ENCODE measurements at regions not wholly inside any gene's neighbourhood (a gene's known extent, or its start where the extent isn't known, plus 50 kb on each side); places are given as distances from the start of the nearest gene placed in this dataset.

- Histone ChIP-seq H3K4me2 (ENCODE audit: low read length) (no peak overlapping the region), H3K9me3 (ENCODE audit: insufficient read depth, low read length) (no peaks in the 10 kb centered on the region), H4K20me1 (ENCODE audit: insufficient read depth, low read length) (no peaks in the 10 kb centered on the region), H3K27ac (ENCODE audit: low read length) (no peak overlapping the region), H3K36me3 (replicated peaks; ENCODE audit: low read depth, low read length) (no peaks in the 10 kb centered on the region), H3K4me1 (ENCODE audit: low read length) (no peaks in the 10 kb centered on the region), H3K9ac (ENCODE audit: low read length) (no peak overlapping the region), H3K27me3 (ENCODE audit: low read depth, low read length) (peaks cover 5% of the 10 kb centered on the region; the same call in 1 of the 2 replicates), H2AFZ (ENCODE audit: low read depth, low read length) (no peak overlapping the region), H3K4me3 (ENCODE audit: low read length) (no peak overlapping the region), H3K79me2 (ENCODE audit: low read length) (no peaks in the 10 kb centered on the region)
- no peak for TF ChIP-seq CTCF (IDR thresholded peaks at IDR 0.05; ENCODE audit: low read depth, low read length)
- no peak for TF ChIP-seq EZH2phosphoT487 (IDR thresholded peaks at IDR 0.05; ENCODE audit: low read depth)
These were observed 165.6 kb downstream of the PLPP3 start for GRCh38 chr1:56413671-56414199.

- Histone ChIP-seq H3K9me3 (ENCODE audit: insufficient read depth, low read length) (no peaks in the 10 kb centered on the region), H3K27me3 (ENCODE audit: low read depth, low read length) (peaks cover 8% of the 10 kb centered on the region; the same call in 1 of the 2 replicates), H3K36me3 (replicated peaks; ENCODE audit: low read depth, low read length) (no peaks in the 10 kb centered on the region), H3K9ac (ENCODE audit: low read length) (no peak overlapping the region), H3K27ac (ENCODE audit: low read length) (no peak overlapping the region), H3K4me3 (ENCODE audit: low read length) (no peak overlapping the region), H2AFZ (ENCODE audit: low read depth, low read length) (no peak overlapping the region), H3K4me2 (ENCODE audit: low read length) (no peak overlapping the region), H3K4me1 (ENCODE audit: low read length) (no peaks in the 10 kb centered on the region), H3K79me2 (ENCODE audit: low read length) (no peaks in the 10 kb centered on the region), H4K20me1 (ENCODE audit: insufficient read depth, low read length) (no peaks in the 10 kb centered on the region)
- TF ChIP-seq CTCF (IDR thresholded peaks at IDR 0.05; ENCODE audit: low read depth, low read length): no peak
- TF ChIP-seq EZH2phosphoT487 (IDR thresholded peaks at IDR 0.05; ENCODE audit: low read depth): no peak
These were observed 167.7 kb downstream of the PLPP3 start for GRCh38 chr1:56411484-56412180.

GRCh38 chr1:56411021-56411420 lies 168.3 kb downstream of the PLPP3 start:
- Histone ChIP-seq H3K27ac (ENCODE audit: low read length) (no peak overlapping the region), H3K79me2 (ENCODE audit: low read length) (no peaks in the 10 kb centered on the region), H3K4me2 (ENCODE audit: low read length) (no peak overlapping the region), H3K27me3 (ENCODE audit: low read depth, low read length) (peaks cover 8% of the 10 kb centered on the region; the same call in 1 of the 2 replicates), H3K4me1 (ENCODE audit: low read length) (no peaks in the 10 kb centered on the region), H3K9ac (ENCODE audit: low read length) (no peak overlapping the region), H3K36me3 (replicated peaks; ENCODE audit: low read depth, low read length) (no peaks in the 10 kb centered on the region), H2AFZ (ENCODE audit: low read depth, low read length) (no peak overlapping the region), H3K4me3 (ENCODE audit: low read length) (no peak overlapping the region), H4K20me1 (ENCODE audit: insufficient read depth, low read length) (no peaks in the 10 kb centered on the region), H3K9me3 (ENCODE audit: insufficient read depth, low read length) (no peaks in the 10 kb centered on the region)
- TF ChIP-seq CTCF (IDR thresholded peaks at IDR 0.05; ENCODE audit: low read depth, low read length) (no peak), EZH2phosphoT487 (IDR thresholded peaks at IDR 0.05; ENCODE audit: low read depth) (no peak)

GRCh38 chr1:56410405-56410804 lies 169.0 kb downstream of the PLPP3 start:
- no peaks in the 10 kb centered on the region for H3K36me3 ChIP-seq (replicated peaks; ENCODE audit: low read depth, low read length)
- H3K27me3 ChIP-seq (ENCODE audit: low read depth, low read length): peaks cover 8% of the 10 kb centered on the region; the same call in 1 of the 2 replicates
- no peak overlapping the region for H2AFZ ChIP-seq (ENCODE audit: low read depth, low read length)
- H3K27ac ChIP-seq (ENCODE audit: low read length): no peak overlapping the region
- H3K79me2 ChIP-seq (ENCODE audit: low read length): no peaks in the 10 kb centered on the region
- no peaks in the 10 kb centered on the region for H3K4me1 ChIP-seq (ENCODE audit: low read length)
- no peak for TF ChIP-seq CTCF (IDR thresholded peaks at IDR 0.05; ENCODE audit: low read depth, low read length)
- TF ChIP-seq EZH2phosphoT487 (IDR thresholded peaks at IDR 0.05; ENCODE audit: low read depth): no peak
- H3K4me2 ChIP-seq (ENCODE audit: low read length): no peak overlapping the region
- no peaks in the 10 kb centered on the region for H3K9me3 ChIP-seq (ENCODE audit: insufficient read depth, low read length)
- no peaks in the 10 kb centered on the region for H4K20me1 ChIP-seq (ENCODE audit: insufficient read depth, low read length)
- no peak overlapping the region for H3K9ac ChIP-seq (ENCODE audit: low read length)
- no peak overlapping the region for H3K4me3 ChIP-seq (ENCODE audit: low read length)

Measured in OCI-LY3 (cell line).